SJCRH30 (cell line): ENCODE measurements at regions not wholly inside any gene's neighbourhood (a gene's known extent, or its start where the extent isn't known, plus 50 kb on each side); places are given as distances from the start of the nearest gene placed in this dataset.
A peak's percentile ranks its signal among the peaks of the same experiment; 100 is the strongest.

Experiments used
- DNase-seq, 2 experiments: peaks; one replicate each; pipeline ENCODE4 v3.0.0-alpha.2; 2015 to 2020
- H3K27ac ChIP-seq: fragments of 250-450 bp; sonication (Bioruptor Pico); 2 replicates; pipeline ENCODE4 v1.5.1; 2020; ENCODE audit warnings: mild to moderate bottlenecking, moderate library complexity
- H3K27me3 ChIP-seq: fragments of 250-450 bp; sonication (Bioruptor Pico); 2 replicates; pipeline ENCODE4 v1.5.1; 2020; ENCODE audit warnings: mild to moderate bottlenecking, moderate library complexity
- H3K36me3 ChIP-seq: fragments of 250-450 bp; sonication (Bioruptor Pico); 2 replicates; pipeline ENCODE4 v1.5.1; 2020; ENCODE audit warnings: mild to moderate bottlenecking, moderate library complexity
- H3K4me1 ChIP-seq: fragments of 250-450 bp; sonication (Bioruptor Pico); 2 replicates; pipeline ENCODE4 v1.5.1; 2020; ENCODE audit warnings: mild to moderate bottlenecking, moderate library complexity
- H3K4me3 ChIP-seq: fragments of 250-450 bp; sonication (Bioruptor Pico); 2 replicates; pipeline ENCODE4 v1.5.1; 2020; ENCODE audit warnings: mild to moderate bottlenecking, moderate library complexity
- H3K9me3 ChIP-seq: fragments of 250-450 bp; sonication (Bioruptor Pico); replicated peaks from 2 replicates; pipeline ENCODE4 v1.5.1; 2020; ENCODE audit warnings: mild to moderate bottlenecking, moderate library complexity

- Histone ChIP-seq H3K4me1 (no peaks in the 10 kb centered on the region), H3K27me3 (no peaks in the 10 kb centered on the region), H3K27ac (no peak overlapping the region), H3K4me3 (no peak overlapping the region), H3K36me3 (no peaks in the 10 kb centered on the region), H3K9me3 (no peaks in the 10 kb centered on the region)
- no peak for DNase-seq
These were observed 149.9 kb downstream of the SHQ1 start for GRCh38 chr3:72698154-72698917.

GRCh38 chr3:72697717-72698116 is 150.5 kb downstream of the SHQ1 start:
- DNase-seq: no peak
- Histone ChIP-seq H3K36me3 (no peaks in the 10 kb centered on the region), H3K4me3 (no peak overlapping the region), H3K4me1 (no peaks in the 10 kb centered on the region), H3K9me3 (no peaks in the 10 kb centered on the region), H3K27ac (no peak overlapping the region), H3K27me3 (no peaks in the 10 kb centered on the region)

- Histone ChIP-seq H3K27me3 (no peaks in the 10 kb centered on the region), H3K27ac (no peak overlapping the region), H3K4me3 (no peak overlapping the region), H3K4me1 (no peaks in the 10 kb centered on the region), H3K9me3 (no peaks in the 10 kb centered on the region), H3K36me3 (no peaks in the 10 kb centered on the region)
- no peak for DNase-seq
These were observed 151.4 kb downstream of the SHQ1 start for GRCh38 chr3:72696815-72697214.

GRCh38 chr3:72694398-72694797 is 153.8 kb downstream of the SHQ1 start:
- Histone ChIP-seq H3K27ac (no peak overlapping the region), H3K27me3 (no peaks in the 10 kb centered on the region), H3K9me3 (no peaks in the 10 kb centered on the region), H3K36me3 (no peaks in the 10 kb centered on the region), H3K4me3 (no peak overlapping the region), H3K4me1 (peaks cover 7% of the 10 kb centered on the region)
- no peak for DNase-seq

DNA sequence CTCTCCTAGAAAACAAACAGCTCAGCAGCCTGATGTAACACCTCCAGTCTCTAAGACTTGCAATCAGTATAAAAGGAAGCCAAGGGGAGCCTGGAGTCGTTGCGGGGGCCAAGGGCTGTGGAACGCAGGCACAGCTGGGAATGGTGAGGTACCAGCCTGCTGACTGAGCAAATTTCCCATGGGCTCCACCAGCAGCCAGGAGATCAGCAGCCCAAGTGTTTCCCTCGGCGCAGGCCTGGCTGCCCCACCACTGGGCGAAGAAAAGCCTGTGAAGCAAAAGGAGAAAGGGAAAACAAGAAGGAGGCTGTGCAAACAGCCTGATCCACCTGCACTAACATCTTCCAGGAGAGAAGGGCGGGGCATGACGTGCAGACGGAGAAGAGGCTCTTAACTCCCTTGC is 155.3 kb downstream of the SHQ1 start:
- H3K36me3 ChIP-seq: no peaks in the 10 kb centered on the region
- no peak for DNase-seq

GRCh38 chr3:72690629-72691028 is 157.6 kb downstream of the SHQ1 start:
- Histone ChIP-seq H3K4me1 (peaks cover 7% of the 10 kb centered on the region), H3K27me3 (no peaks in the 10 kb centered on the region), H3K36me3 (no peaks in the 10 kb centered on the region), H3K27ac (no peak overlapping the region; the same call in 1 of the 2 replicates), H3K9me3 (no peaks in the 10 kb centered on the region), H3K4me3 (no peak overlapping the region)
- DNase-seq: peak; percentile 59 to 80

More for the DNA sequence above, 155.3 kb downstream of the SHQ1 start:
- no peaks in the 10 kb centered on the region for H3K27me3 ChIP-seq
- H3K27ac ChIP-seq: no peak overlapping the region
- no peaks in the 10 kb centered on the region for H3K9me3 ChIP-seq
- peaks cover 7% of the 10 kb centered on the region for H3K4me1 ChIP-seq
- no peak overlapping the region for H3K4me3 ChIP-seq

GRCh38 chr3:72682936-72683452 is 165.3 kb downstream of the SHQ1 start:
- Histone ChIP-seq H3K4me3 (no peak overlapping the region), H3K9me3 (no peaks in the 10 kb centered on the region), H3K4me1 (peaks cover 11% of the 10 kb centered on the region), H3K27ac (no peak overlapping the region), H3K36me3 (no peaks in the 10 kb centered on the region), H3K27me3 (no peaks in the 10 kb centered on the region)
- DNase-seq: no peak

DNA sequence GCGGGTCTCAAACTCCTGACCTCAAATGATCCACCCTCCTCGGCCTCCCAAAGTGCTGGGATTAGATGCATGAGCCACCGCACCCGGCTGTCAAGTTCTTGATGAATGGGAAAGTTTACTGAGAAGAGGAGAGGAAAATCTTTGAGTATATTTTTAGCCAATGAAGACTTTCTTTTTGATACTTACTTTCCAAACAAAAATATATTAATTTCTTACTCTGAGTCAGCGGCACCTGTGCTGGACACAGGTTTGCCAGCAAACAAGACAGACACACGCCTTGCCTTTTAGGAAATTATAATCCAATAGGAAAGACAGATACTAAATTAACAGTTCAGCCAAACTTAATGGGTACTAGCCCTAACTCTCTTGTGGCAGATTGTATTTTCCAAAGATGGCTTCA is 166.6 kb downstream of the SHQ1 start:
- Histone ChIP-seq H3K4me3 (no peak overlapping the region), H3K27me3 (no peaks in the 10 kb centered on the region)

DNA sequence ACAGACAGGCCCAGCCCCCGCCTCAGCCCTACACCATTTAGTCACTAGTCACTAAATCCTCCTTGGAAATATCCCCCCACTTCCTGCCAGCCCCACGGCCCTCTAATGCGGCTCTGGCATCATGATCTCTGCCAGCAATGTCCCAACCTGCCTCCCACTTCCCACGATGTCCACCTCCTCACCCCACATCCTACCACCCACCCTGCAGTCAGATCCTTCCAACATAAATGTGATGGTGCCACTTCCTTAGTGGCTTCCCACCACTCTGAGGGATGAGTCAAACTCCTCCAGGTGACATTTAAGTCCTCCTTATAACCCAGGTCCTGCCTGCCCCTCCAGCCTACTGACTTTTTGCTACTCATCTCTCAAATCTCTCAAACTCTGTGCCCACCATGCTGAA is 167.5 kb downstream of the SHQ1 start:
- Histone ChIP-seq H3K4me1 (peaks cover 11% of the 10 kb centered on the region), H3K9me3 (no peaks in the 10 kb centered on the region), H3K4me3 (no peak overlapping the region), H3K27me3 (no peaks in the 10 kb centered on the region), H3K27ac (no peak overlapping the region), H3K36me3 (no peaks in the 10 kb centered on the region)
- no peak for DNase-seq

More for the DNA sequence above, 166.6 kb downstream of the SHQ1 start:
- no peaks in the 10 kb centered on the region for H3K36me3 ChIP-seq
- no peak for DNase-seq
- H3K27ac ChIP-seq: no peak overlapping the region
- no peaks in the 10 kb centered on the region for H3K9me3 ChIP-seq
- peaks cover 11% of the 10 kb centered on the region for H3K4me1 ChIP-seq

- Histone ChIP-seq H3K4me1 (peaks cover 11% of the 10 kb centered on the region), H3K27ac (no peak overlapping the region), H3K36me3 (no peaks in the 10 kb centered on the region), H3K4me3 (no peak overlapping the region), H3K9me3 (no peaks in the 10 kb centered on the region), H3K27me3 (no peaks in the 10 kb centered on the region)
- DNase-seq: peak; percentile 69 to 83
These were observed 168.6 kb downstream of the SHQ1 start for GRCh38 chr3:72679540-72680198.

- no peaks in the 10 kb centered on the region for H3K36me3 ChIP-seq
- no peaks in the 10 kb centered on the region for H3K9me3 ChIP-seq
- H3K27me3 ChIP-seq: no peaks in the 10 kb centered on the region
- peaks cover 11% of the 10 kb centered on the region for H3K4me1 ChIP-seq
- H3K4me3 ChIP-seq: no peak overlapping the region
- no peak overlapping the region for H3K27ac ChIP-seq
- no peak for DNase-seq
These were observed 169.4 kb downstream of the SHQ1 start for GRCh38 chr3:72678867-72679266.

GRCh38 chr3:72678380-72678779 is 169.9 kb downstream of the SHQ1 start:
- no peak for DNase-seq
- no peaks in the 10 kb centered on the region for H3K27me3 ChIP-seq
- H3K4me1 ChIP-seq: peaks cover 11% of the 10 kb centered on the region
- H3K27ac ChIP-seq: no peak overlapping the region
- no peak overlapping the region for H3K4me3 ChIP-seq
- no peaks in the 10 kb centered on the region for H3K9me3 ChIP-seq
- no peaks in the 10 kb centered on the region for H3K36me3 ChIP-seq

DNA sequence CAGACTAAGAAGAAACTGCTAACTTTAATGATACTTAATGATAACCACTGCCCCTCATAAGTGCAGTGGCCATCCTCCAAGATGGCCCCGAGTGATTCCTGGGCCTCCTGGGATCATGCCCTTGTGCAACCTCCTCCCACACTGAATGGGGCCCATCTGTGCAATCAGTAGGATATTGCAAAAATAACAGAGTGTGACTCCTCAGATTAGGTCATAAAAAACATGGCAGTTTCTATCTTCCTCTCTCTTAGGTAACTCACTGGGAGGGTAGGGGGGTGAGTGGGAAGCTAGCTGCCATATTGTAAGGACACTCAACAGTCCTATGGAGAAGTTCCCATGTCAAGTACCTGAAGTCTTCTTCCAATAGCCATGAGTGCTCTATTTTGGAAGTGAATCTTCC is 173.0 kb downstream of the SHQ1 start:
- peaks cover 9% of the 10 kb centered on the region for H3K4me1 ChIP-seq
- DNase-seq: no peak
- H3K36me3 ChIP-seq: no peaks in the 10 kb centered on the region
- H3K27ac ChIP-seq: no peak overlapping the region
- H3K9me3 ChIP-seq: no peaks in the 10 kb centered on the region
- H3K27me3 ChIP-seq: no peaks in the 10 kb centered on the region
- H3K4me3 ChIP-seq: no peak overlapping the region

DNA sequence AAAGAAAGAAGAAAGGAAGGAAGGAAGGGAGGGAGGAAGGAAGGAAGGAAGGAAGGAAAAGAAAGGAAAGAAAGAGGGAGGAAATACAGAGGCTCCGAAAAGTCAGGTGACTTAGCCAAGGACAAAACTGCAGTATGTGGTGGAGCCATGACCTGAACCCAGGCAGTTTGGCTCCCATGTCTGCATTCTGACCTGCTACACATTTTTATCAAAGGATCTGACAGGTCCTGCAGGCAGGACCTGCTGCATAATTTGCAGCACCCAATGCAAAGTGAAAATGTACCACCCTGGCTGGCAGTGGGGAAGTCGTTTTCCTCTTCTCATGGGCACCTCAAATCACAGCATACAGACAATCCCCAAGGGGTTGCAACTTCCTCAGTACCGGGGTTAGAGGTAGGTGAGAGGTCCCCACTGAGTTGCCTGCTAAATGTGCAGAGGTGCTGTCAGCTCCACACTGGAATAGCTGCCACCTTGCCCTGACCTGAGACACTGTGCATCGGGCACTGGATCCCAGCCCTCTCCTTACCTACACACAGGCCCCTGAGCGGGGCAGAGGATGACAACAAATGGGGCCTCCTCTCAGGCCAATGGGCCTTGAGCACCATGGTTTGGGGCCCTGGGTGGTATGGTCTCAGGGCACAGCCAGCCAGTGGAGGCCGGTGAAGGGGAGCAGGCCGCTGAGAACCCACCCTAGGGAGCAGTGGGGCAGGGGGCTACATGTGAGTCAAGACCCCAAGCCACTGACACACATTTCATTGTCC is 175.1 kb downstream of the SHQ1 start:
- H3K4me3 ChIP-seq: no peak overlapping the region
- no peaks in the 10 kb centered on the region for H3K36me3 ChIP-seq
- H3K27ac ChIP-seq: no peak overlapping the region
- H3K27me3 ChIP-seq: no peaks in the 10 kb centered on the region
- H3K9me3 ChIP-seq: no peaks in the 10 kb centered on the region
- H3K4me1 ChIP-seq: no peaks in the 10 kb centered on the region
- DNase-seq: no peak

DNA sequence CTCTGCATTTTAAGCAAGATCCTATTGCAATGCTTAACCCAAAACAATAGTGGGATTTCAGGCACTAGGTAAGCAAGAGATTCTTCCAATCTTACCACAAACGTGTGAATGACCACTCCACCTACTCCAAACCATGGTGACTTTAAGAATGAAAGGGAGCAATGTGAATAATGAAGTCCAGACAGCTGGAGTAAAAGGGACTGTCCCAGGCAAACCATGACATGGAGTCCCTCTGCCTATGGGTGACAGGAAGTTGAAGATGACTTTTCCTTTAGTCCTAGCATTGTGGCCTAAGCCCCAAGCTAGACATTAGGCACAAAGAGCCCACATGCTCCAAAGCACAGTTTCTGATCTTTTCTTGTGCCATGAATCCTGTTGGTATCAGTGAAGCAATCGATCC is 179.0 kb downstream of the SHQ1 start:
- Histone ChIP-seq H3K36me3 (no peaks in the 10 kb centered on the region), H3K9me3 (no peaks in the 10 kb centered on the region), H3K27me3 (no peaks in the 10 kb centered on the region), H3K27ac (no peak overlapping the region), H3K4me3 (no peak overlapping the region), H3K4me1 (peaks cover under 1% of the 10 kb centered on the region)
- DNase-seq: no peak
